PC-9 (cell line): ENCODE measurements at regions not wholly inside any gene's neighbourhood (a gene's known extent, or its start where the extent isn't known, plus 50 kb on each side); places are given as distances from the start of the nearest gene placed in this dataset.

ENCODE experiments used
- EZH2 ChIP-seq: fragments of 200-600 bp; sonication (generic); IDR thresholded peaks from 2 replicates; pipeline ENCODE4 v1.8.0; 2017; ENCODE audit warnings: antibody characterized with exemption, low read depth
- TF ChIP-seq, protein P1 (sequence below): fragments of 200-600 bp; sonication (generic); conservative IDR thresholded peaks from 2 replicates; pipeline ENCODE4 v1.6.1; 2017; ENCODE audit warnings: mixed run types, antibody characterized with exemption, mild to moderate bottlenecking, moderate library complexity

DNA sequence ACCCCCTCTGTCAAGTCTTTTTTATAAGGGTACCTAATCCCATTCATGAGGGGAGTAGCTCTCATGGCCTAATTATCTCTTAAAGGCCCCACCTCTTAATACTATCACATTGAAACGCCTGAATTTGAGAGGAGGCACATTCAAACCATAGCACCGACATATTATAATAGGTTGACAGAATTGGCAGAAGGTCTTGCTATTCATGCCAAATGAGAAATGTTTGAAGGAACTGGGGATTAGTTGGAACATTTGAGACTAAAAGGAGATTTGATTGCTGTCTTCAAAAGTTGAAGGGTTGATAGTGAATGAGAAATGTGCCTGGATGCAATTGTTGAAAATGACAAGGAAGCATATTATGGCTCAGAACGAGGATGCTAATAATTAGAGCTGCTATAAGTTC lies 331.1 kb downstream of the ATP23 start:
- TF ChIP-seq, protein P1, sequence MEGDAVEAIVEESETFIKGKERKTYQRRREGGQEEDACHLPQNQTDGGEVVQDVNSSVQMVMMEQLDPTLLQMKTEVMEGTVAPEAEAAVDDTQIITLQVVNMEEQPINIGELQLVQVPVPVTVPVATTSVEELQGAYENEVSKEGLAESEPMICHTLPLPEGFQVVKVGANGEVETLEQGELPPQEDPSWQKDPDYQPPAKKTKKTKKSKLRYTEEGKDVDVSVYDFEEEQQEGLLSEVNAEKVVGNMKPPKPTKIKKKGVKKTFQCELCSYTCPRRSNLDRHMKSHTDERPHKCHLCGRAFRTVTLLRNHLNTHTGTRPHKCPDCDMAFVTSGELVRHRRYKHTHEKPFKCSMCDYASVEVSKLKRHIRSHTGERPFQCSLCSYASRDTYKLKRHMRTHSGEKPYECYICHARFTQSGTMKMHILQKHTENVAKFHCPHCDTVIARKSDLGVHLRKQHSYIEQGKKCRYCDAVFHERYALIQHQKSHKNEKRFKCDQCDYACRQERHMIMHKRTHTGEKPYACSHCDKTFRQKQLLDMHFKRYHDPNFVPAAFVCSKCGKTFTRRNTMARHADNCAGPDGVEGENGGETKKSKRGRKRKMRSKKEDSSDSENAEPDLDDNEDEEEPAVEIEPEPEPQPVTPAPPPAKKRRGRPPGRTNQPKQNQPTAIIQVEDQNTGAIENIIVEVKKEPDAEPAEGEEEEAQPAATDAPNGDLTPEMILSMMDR, result no peak
- TF ChIP-seq EZH2, result no peak
